ENCODE measurements at regions not wholly inside any gene's neighbourhood (a gene's known extent, or its start where the extent isn't known, plus 50 kb on each side); places are given as distances from the start of the nearest gene placed in this dataset.

DNA sequence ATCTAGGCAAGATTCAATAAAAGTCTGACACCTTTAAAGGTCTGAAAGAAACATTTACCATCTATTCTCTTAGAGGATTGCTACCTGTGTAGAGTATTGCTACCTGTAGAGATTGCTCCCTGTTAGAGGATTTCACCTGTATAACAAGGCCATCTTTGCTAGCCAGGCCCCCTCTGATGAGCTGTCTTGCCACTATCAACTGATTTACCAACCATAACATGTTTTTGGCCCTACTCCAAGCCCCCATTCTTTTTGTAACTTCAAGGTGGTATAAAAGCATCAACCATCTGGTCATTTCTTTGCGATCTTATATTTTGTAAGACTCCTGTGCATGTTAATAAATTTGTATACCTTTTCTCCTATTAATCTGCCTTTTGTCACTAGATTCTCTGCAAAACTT, 424.7 kb upstream of the CAMK1G start:
- Histone ChIP-seq H3K36me3 (no peaks in the 10 kb centered on the region), H3K4me1 (no peaks in the 10 kb centered on the region), H3K4me3 (no peak overlapping the region), H3K27ac (no peak overlapping the region), H3K9me3 (no peaks in the 10 kb centered on the region), H3K27me3 (peaks cover 0 to 11% (median 0%) of the 10 kb centered on the region in 7 donors)
- WGBS, 2 donors: 91 to 97% methylated on average over 1 of the region's 1 CpG
- intact Hi-C loops (cut with DNase I): no loop called here
- no peak for DNase-seq
- no peak for ATAC-seq
- no peak for TF ChIP-seq CTCF (IDR thresholded peaks at IDR 0.05)

- peaks cover 0 to 11% (median 0%) of the 10 kb centered on the region in 7 donors for H3K27me3 ChIP-seq
- no peak for TF ChIP-seq CTCF (IDR thresholded peaks at IDR 0.05)
- H3K9me3 ChIP-seq: no peaks in the 10 kb centered on the region
- WGBS, 2 donors: 40 to 41% methylated on average over 2 of the region's 2 CpGs
- no peaks in the 10 kb centered on the region for H3K36me3 ChIP-seq
- no peak overlapping the region for H3K4me3 ChIP-seq
- ATAC-seq (no peak), DNase-seq (no peak)
- no peak overlapping the region for H3K27ac ChIP-seq
- no peaks in the 10 kb centered on the region for H3K4me1 ChIP-seq
- intact Hi-C loops (cut with DNase I): no loop called here
Measured at GRCh38 chr1:209160230-209160629, 423.3 kb upstream of the CAMK1G start.

DNA sequence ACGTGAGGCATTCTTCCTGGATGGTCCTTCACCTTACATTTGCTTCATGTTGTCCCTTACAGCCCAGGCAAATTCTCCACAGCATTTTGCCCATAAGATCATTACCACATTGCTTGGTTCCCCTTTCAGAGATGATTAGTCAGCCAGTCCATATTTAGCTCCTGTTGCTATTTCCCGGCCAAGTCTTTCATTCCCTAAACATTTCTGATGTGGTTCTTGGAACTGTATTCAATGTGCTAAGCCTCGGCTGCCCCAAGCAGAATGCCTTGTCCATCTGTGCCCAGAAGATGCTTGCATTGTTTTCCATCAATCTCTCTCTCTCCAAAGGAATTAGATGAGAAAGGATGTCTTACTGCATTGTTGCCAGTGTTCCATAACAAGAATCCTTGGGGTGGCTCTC, 420.9 kb upstream of the CAMK1G start:
- WGBS, 2 donors: 68 to 71% methylated on average over 3 of the region's 3 CpGs
- peaks cover 0 to 12% (median 0%) of the 10 kb centered on the region in 11 donors for H3K9me3 ChIP-seq
- peaks cover 0 to 11% (median 0%) of the 10 kb centered on the region in 7 donors for H3K27me3 ChIP-seq
- no peak overlapping the region for H3K27ac ChIP-seq
- intact Hi-C loops (cut with DNase I): no loop called here
- H3K36me3 ChIP-seq: no peaks in the 10 kb centered on the region
- DNase-seq (no peak), ATAC-seq (peak in 2 of 8 donors; percentile 33 to 34)
- H3K4me3 ChIP-seq: no peak overlapping the region
- no peaks in the 10 kb centered on the region for H3K4me1 ChIP-seq
- TF ChIP-seq CTCF (IDR thresholded peaks at IDR 0.05): no peak

GRCh38 chr1:209168204-209168603, 415.3 kb upstream of the CAMK1G start:
- intact Hi-C loops (cut with DNase I): no loop called here
- no peaks in the 10 kb centered on the region for H3K36me3 ChIP-seq
- peak in 2 of 8 donors; percentile 19 to 33 for ATAC-seq
- peaks cover 0 to 12% (median 0%) of the 10 kb centered on the region in 11 donors for H3K9me3 ChIP-seq
- no peaks in the 10 kb centered on the region for H3K27me3 ChIP-seq
- TF ChIP-seq CTCF (IDR thresholded peaks at IDR 0.05): no peak
- no peaks in the 10 kb centered on the region for H3K4me1 ChIP-seq
- DNase-seq: no peak
- H3K4me3 ChIP-seq: no peak overlapping the region
- H3K27ac ChIP-seq: no peak overlapping the region

Data from heart right ventricle (tissue), 16 donors.